HCT116 (cell line): ENCODE measurements at regions not wholly inside any gene's neighbourhood (a gene's known extent, or its start where the extent isn't known, plus 50 kb on each side); places are given as distances from the start of the nearest gene placed in this dataset.

Experiments
- CEBPB ChIP-seq: IDR thresholded peaks from 2 replicates; pipeline ENCODE4 v1.6.1; 2012; ENCODE audit warnings: low read depth
- EGR1 ChIP-seq: IDR thresholded peaks from 2 replicates; pipeline ENCODE4 v1.6.1; 2012; ENCODE audit warnings: low read depth
- ELF1 ChIP-seq: IDR thresholded peaks from 2 replicates; pipeline ENCODE4 v1.6.1; 2012; ENCODE audit warnings: low read depth, borderline replicate concordance
- EZH2phosphoT487 ChIP-seq: fragments of 200-600 bp; IDR thresholded peaks from 2 replicates; pipeline ENCODE4 v1.6.1; 2018; ENCODE audit warnings: antibody characterized with exemption, borderline replicate concordance
- JUND ChIP-seq: IDR thresholded peaks from 2 replicates; pipeline ENCODE4 v1.6.1; 2012
- POLR2A ChIP-seq: IDR thresholded peaks from 2 replicates; pipeline ENCODE4 v1.7.0; 2011; ENCODE audit warnings: borderline replicate concordance; ENCODE audit not compliant: insufficient read depth, insufficient read length; ENCODE audit errors: extremely low read depth
- POLR2AphosphoS5 ChIP-seq: IDR thresholded peaks from 2 replicates; pipeline ENCODE4 v1.6.1; 2011; ENCODE audit warnings: mild to moderate bottlenecking, low read depth, low read length, moderate library complexity
- RAD21 ChIP-seq: IDR thresholded peaks from 2 replicates; pipeline ENCODE4 v1.6.1; 2012; ENCODE audit warnings: low read depth, mild to moderate bottlenecking
- SP1 ChIP-seq: IDR thresholded peaks from 2 replicates; pipeline ENCODE4 v1.6.1; 2012; ENCODE audit warnings: low read depth
- TF ChIP-seq, protein P1 (sequence below): IDR thresholded peaks from 2 replicates; pipeline ENCODE4 v1.6.1; 2012
- TF ChIP-seq, protein P2 (sequence below), 3 experiments: fragments of 200-600 bp in 1 of 3; sonication (generic) in 1 of 3; IDR thresholded peaks in 2 of 3; conservative IDR thresholded peaks in 1 of 3; 2 replicates each; pipeline ENCODE4 v1.5.1; 2012 to 2017; ENCODE audit warnings: low read depth in 2 of 3, low read length in 2 of 3, antibody characterized with exemption in 1 of 3, borderline replicate concordance in 1 of 3, control low read depth in 1 of 3, mild to moderate bottlenecking in 1 of 3, mixed read lengths in 1 of 3, mixed run types in 1 of 3, moderate library complexity in 1 of 3; ENCODE audit not compliant: insufficient read depth in 1 of 3
- TF ChIP-seq, protein P3 (sequence below): IDR thresholded peaks from 2 replicates; pipeline ENCODE4 v1.6.1; 2012; ENCODE audit warnings: low read depth
- TF ChIP-seq, protein P4 (sequence below): IDR thresholded peaks from 2 replicates; pipeline ENCODE4 v1.6.1; 2012

DNA sequence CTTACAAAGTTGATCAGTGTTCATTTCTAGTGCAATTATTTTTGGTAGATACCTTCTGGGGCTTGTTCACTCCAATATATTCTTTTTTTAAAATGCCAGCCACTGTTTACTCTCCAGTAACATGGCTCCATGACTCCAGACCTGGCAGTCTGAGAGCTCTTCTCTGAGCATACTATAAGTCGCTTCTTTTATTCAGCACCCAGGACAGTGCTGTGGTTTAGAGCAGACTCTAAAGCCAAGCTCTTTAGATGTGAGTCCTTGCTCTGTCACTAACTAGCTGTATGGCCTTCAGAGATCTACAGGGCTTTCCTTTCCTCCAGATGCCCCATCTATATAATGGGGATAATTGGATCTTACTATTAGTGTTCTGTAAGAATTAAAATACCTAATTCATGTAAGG is 200.2 kb upstream of the FAM241A start:
- TF ChIP-seq, protein P1, sequence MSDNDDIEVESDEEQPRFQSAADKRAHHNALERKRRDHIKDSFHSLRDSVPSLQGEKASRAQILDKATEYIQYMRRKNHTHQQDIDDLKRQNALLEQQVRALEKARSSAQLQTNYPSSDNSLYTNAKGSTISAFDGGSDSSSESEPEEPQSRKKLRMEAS, result no peak
- TF ChIP-seq EZH2phosphoT487 (no peak), POLR2AphosphoS5 (no peak), EGR1 (no peak), POLR2A (no peak), SP1 (no peak), JUND (no peak), RAD21 (no peak), CEBPB (no peak), ELF1 (no peak)
- TF ChIP-seq, protein P2, sequence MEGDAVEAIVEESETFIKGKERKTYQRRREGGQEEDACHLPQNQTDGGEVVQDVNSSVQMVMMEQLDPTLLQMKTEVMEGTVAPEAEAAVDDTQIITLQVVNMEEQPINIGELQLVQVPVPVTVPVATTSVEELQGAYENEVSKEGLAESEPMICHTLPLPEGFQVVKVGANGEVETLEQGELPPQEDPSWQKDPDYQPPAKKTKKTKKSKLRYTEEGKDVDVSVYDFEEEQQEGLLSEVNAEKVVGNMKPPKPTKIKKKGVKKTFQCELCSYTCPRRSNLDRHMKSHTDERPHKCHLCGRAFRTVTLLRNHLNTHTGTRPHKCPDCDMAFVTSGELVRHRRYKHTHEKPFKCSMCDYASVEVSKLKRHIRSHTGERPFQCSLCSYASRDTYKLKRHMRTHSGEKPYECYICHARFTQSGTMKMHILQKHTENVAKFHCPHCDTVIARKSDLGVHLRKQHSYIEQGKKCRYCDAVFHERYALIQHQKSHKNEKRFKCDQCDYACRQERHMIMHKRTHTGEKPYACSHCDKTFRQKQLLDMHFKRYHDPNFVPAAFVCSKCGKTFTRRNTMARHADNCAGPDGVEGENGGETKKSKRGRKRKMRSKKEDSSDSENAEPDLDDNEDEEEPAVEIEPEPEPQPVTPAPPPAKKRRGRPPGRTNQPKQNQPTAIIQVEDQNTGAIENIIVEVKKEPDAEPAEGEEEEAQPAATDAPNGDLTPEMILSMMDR (IDR thresholded peaks at IDR 0.05 in 2 of 3, conservative IDR thresholded peaks at IDR 0.05 in 1 of 3; ENCODE audit: borderline replicate concordance in 1 of 3, insufficient read depth in 1 of 3, low read depth in 2 of 3, low read length in 2 of 3), result no peak
- TF ChIP-seq, protein P3, sequence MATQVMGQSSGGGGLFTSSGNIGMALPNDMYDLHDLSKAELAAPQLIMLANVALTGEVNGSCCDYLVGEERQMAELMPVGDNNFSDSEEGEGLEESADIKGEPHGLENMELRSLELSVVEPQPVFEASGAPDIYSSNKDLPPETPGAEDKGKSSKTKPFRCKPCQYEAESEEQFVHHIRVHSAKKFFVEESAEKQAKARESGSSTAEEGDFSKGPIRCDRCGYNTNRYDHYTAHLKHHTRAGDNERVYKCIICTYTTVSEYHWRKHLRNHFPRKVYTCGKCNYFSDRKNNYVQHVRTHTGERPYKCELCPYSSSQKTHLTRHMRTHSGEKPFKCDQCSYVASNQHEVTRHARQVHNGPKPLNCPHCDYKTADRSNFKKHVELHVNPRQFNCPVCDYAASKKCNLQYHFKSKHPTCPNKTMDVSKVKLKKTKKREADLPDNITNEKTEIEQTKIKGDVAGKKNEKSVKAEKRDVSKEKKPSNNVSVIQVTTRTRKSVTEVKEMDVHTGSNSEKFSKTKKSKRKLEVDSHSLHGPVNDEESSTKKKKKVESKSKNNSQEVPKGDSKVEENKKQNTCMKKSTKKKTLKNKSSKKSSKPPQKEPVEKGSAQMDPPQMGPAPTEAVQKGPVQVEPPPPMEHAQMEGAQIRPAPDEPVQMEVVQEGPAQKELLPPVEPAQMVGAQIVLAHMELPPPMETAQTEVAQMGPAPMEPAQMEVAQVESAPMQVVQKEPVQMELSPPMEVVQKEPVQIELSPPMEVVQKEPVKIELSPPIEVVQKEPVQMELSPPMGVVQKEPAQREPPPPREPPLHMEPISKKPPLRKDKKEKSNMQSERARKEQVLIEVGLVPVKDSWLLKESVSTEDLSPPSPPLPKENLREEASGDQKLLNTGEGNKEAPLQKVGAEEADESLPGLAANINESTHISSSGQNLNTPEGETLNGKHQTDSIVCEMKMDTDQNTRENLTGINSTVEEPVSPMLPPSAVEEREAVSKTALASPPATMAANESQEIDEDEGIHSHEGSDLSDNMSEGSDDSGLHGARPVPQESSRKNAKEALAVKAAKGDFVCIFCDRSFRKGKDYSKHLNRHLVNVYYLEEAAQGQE, result peak; percentile 30
- TF ChIP-seq, protein P4, sequence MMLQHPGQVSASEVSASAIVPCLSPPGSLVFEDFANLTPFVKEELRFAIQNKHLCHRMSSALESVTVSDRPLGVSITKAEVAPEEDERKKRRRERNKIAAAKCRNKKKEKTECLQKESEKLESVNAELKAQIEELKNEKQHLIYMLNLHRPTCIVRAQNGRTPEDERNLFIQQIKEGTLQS, result no peak
